ENCODE measurements at regions not wholly inside any gene's neighbourhood (a gene's known extent, or its start where the extent isn't known, plus 50 kb on each side); places are given as distances from the start of the nearest gene placed in this dataset.

- TF ChIP-seq CTCF (IDR thresholded peaks at IDR 0.05; ENCODE audit: insufficient read depth, low read length) (no peak), POLR2AphosphoS5 (IDR thresholded peaks at IDR 0.05; ENCODE audit: low read depth) (no peak)
These were observed 58.3 kb downstream of the ZNF648 start for GRCh38 chr1:182003025-182003725.

Data from HL-60 (cell line).